ENCODE measurements at regions not wholly inside any gene's neighbourhood (a gene's known extent, or its start where the extent isn't known, plus 50 kb on each side); places are given as distances from the start of the nearest gene placed in this dataset.
"Not testable (repeated sequence)": the region's sequence is repeated elsewhere in the genome, so short reads cannot be mapped to it uniquely, and the experiment has no call there.

DNA sequence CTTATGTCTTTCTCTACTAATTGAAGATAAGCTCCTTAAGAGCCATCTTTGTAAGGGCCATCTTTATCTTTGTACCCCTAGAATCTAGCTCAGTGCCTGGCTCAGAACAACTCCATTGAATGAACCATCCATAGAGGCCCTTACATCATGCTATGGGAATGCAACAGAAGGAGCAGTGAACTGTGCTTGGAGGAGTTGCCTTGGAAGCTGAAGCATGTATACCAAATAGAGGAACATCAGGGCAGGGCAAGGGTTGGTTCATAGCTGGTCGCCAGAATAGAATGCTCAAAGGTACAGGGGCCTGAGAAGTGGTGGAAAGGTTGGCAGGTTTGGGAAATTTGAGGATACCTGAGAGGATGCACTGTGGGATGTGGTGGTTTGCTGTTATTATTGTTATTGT lies 105.8 kb upstream of the NBPF19 start:
- TF ChIP-seq, protein P1, sequence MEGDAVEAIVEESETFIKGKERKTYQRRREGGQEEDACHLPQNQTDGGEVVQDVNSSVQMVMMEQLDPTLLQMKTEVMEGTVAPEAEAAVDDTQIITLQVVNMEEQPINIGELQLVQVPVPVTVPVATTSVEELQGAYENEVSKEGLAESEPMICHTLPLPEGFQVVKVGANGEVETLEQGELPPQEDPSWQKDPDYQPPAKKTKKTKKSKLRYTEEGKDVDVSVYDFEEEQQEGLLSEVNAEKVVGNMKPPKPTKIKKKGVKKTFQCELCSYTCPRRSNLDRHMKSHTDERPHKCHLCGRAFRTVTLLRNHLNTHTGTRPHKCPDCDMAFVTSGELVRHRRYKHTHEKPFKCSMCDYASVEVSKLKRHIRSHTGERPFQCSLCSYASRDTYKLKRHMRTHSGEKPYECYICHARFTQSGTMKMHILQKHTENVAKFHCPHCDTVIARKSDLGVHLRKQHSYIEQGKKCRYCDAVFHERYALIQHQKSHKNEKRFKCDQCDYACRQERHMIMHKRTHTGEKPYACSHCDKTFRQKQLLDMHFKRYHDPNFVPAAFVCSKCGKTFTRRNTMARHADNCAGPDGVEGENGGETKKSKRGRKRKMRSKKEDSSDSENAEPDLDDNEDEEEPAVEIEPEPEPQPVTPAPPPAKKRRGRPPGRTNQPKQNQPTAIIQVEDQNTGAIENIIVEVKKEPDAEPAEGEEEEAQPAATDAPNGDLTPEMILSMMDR (conservative IDR thresholded peaks at IDR 0.05; ENCODE audit: low read length) = not testable (repeated sequence)
- TF ChIP-seq EZH2phosphoT487 (IDR thresholded peaks at IDR 0.05; ENCODE audit: borderline replicate concordance, low read depth, low read length) = not testable (repeated sequence)
